Panc1 (cell line): ENCODE measurements at regions not wholly inside any gene's neighbourhood (a gene's known extent, or its start where the extent isn't known, plus 50 kb on each side); places are given as distances from the start of the nearest gene placed in this dataset.

ENCODE experiments used
- ATAC-seq: fragments of 200-7000 bp; cut with Tn5 transposase; 2 replicates; pipeline ENCODE4 v1.9.1; 2020; ENCODE audit warnings: mild to moderate bottlenecking, moderate library complexity
- BruUV-seq: library from RNA; stranded (reverse); fragments of 400-500 nt; replicated peaks from 2 replicates; lab custom pipeline; 2021; lab: Mats Ljungman, UMichigan
- CTCF ChIA-PET: fragments of 300-600 bp; sonication (Branson Sonifier 250); formaldehyde crosslinking; loops from one replicate; lab custom pipeline; 2022; ENCODE audit warnings: antibody characterized with exemption; lab: Charles Lee
- POLR2A ChIA-PET: fragments of 300-600 bp; sonication (Branson Sonifier 250); formaldehyde crosslinking; loops from one replicate; lab custom pipeline; 2022; ENCODE audit warnings: antibody characterized with exemption; lab: Charles Lee
- DNase-seq: peaks from one replicate; pipeline ENCODE4 v3.0.0-alpha.2; 2010; ENCODE audit warnings: low read depth, low spot score
- H3K27ac ChIP-seq: 2 replicates; pipeline ENCODE4 v1.5.1; 2011; ENCODE audit warnings: mild to moderate bottlenecking, low read length, inconsistent platforms
- H3K27me3 ChIP-seq: fragments of 200-500 bp; sonication (Bioruptor generic); 2 replicates; pipeline ENCODE4 v1.6.0; 2014; ENCODE audit warnings: low read length, inconsistent platforms; ENCODE audit not compliant: control insufficient read depth, insufficient read depth
- H3K36me3 ChIP-seq: fragments of 200-500 bp; sonication (Bioruptor generic); 2 replicates; pipeline ENCODE4 v1.5.1; 2014; ENCODE audit warnings: inconsistent platforms, mild to moderate bottlenecking, low read length, moderate library complexity; ENCODE audit not compliant: control insufficient read depth, insufficient read depth
- H3K4me1 ChIP-seq: 2 replicates; pipeline ENCODE4 v1.5.1; 2011; ENCODE audit warnings: inconsistent platforms, mild to moderate bottlenecking, low read length, moderate library complexity; ENCODE audit not compliant: control insufficient read depth, insufficient read depth
- H3K4me3 ChIP-seq, 2 experiments: 2 replicates each; pipeline ENCODE4 v1.5.1; 2011 to 2012; ENCODE audit warnings: low read depth in 2 of 2, low read length in 2 of 2, mild to moderate bottlenecking in 2 of 2, inconsistent platforms in 1 of 2, moderate library complexity in 1 of 2
- H3K9me3 ChIP-seq: fragments of 200-500 bp; sonication (Bioruptor generic); 2 replicates; pipeline ENCODE4 v1.5.1; 2014; ENCODE audit warnings: low read depth, mild to moderate bottlenecking, inconsistent platforms, low read length, moderate library complexity; ENCODE audit not compliant: control insufficient read depth, insufficient read depth
- POLR2AphosphoS5 ChIP-seq: IDR thresholded peaks from 2 replicates; pipeline ENCODE4 v1.6.1; 2012; ENCODE audit warnings: mild to moderate bottlenecking, low read depth, low read length, moderate library complexity
- SIN3A ChIP-seq: IDR thresholded peaks from 2 replicates; pipeline ENCODE4 v1.6.1; 2012; ENCODE audit warnings: low read depth, mild to moderate bottlenecking, low read length, moderate library complexity, borderline replicate concordance; ENCODE audit not compliant: insufficient read depth
- TCF7L2 ChIP-seq: IDR thresholded peaks from 2 replicates; pipeline ENCODE4 v1.6.1; 2011; ENCODE audit warnings: mild to moderate bottlenecking, low read depth, low read length, inconsistent platforms
- in situ Hi-C: cut with HindIII; loops from 2 replicates; pipeline ENCODE4 v1.10.0; 2016; ENCODE audit warnings: low sequenced_read_pairs, low pct_unique_long_range_greater_than_20kb
- intact Hi-C: fragments of 100-400 bp; cut with micrococcal nuclease; formaldehyde crosslinking; loops from one replicate; pipeline ENCODE4 v1.10.0; 2022; ENCODE audit not compliant: unreplicated experiment
- TF ChIP-seq, protein P1 (sequence below), 2 experiments: IDR thresholded peaks; 2 replicates each; pipeline ENCODE4 v1.6.1; 2011 to 2012; ENCODE audit warnings: low read depth in 2 of 2, control low read depth in 1 of 2, low read length in 1 of 2, mild to moderate bottlenecking in 1 of 2, moderate library complexity in 1 of 2; ENCODE audit not compliant: insufficient read depth in 1 of 2
- TF ChIP-seq, protein P2 (sequence below): fragments of 450-650 bp; IDR thresholded peaks from 2 replicates; pipeline ENCODE4 v1.5.1; 2017; ENCODE audit warnings: mild to moderate bottlenecking

DNA sequence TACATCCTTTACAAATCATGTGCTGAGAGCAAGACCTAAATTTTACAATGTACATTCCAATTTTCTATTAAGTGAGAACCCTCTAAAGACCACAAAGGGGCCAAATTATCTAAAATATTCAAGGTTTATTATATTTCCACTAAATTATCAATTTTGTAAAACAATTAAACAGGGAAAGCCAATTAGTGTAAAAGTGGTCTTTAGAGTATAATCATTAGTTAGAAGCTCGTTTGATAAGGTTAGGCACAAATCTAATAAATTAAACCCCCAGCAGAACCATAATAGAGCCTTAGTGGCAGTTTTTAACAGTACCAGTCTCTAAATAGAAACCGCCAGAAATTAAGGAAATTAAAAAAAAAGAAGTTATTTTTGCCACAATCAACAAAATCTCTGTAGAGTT lies 249.1 kb upstream of the MANEA start:
- ChIA-PET POLR2A (no interaction called here), CTCF (no interaction called here)

DNA sequence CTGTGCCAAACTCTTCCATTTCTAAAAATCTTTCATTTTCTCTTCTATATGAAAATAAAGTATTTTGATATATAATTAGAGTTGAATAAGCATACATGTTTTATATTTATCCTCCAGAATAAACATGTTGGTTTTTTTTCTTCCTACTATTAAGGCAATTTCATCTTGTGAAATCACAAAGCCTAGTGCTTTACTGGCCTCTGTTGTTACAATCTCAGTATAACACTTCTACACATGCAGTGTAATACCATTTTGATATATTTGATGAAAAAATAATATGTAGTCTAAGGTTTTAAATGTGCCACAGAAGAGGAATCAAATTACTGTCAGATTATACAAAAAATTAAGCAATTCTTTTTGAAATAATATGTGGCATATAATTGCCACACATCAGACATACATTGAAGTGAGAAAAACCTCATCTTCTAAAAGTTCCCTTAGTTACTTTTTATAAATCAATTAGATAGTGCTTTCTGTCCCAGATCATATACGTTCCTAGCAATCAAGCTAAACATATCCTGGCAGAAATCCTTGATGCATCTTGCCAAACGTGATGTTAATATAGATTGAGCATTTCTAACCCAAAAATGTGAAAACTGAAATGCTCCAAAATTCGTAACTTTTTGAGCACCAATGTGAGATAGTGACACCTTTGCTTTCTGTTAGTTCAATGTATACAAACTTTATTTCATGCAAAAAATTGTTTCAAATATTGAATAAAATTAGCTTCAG lies 225.1 kb upstream of the MANEA start:
- H3K4me3 ChIP-seq: no peak overlapping the region
- ChIA-PET CTCF (no interaction called here), POLR2A (no interaction called here)
- no TSS peak for BruUV-seq
- intact Hi-C loops (no loop called here), in situ Hi-C loops (no loop called here)
- no peaks in the 10 kb centered on the region for H3K27me3 ChIP-seq
- no peak overlapping the region for H3K27ac ChIP-seq
- DNase-seq (no peak), ATAC-seq (no peak)
- no peaks in the 10 kb centered on the region; the same call in 1 of the 2 replicates for H3K36me3 ChIP-seq
- H3K9me3 ChIP-seq: no peaks in the 10 kb centered on the region
- TF ChIP-seq SIN3A: no peak
- TF ChIP-seq POLR2AphosphoS5: no peak
- TF ChIP-seq, protein P1, sequence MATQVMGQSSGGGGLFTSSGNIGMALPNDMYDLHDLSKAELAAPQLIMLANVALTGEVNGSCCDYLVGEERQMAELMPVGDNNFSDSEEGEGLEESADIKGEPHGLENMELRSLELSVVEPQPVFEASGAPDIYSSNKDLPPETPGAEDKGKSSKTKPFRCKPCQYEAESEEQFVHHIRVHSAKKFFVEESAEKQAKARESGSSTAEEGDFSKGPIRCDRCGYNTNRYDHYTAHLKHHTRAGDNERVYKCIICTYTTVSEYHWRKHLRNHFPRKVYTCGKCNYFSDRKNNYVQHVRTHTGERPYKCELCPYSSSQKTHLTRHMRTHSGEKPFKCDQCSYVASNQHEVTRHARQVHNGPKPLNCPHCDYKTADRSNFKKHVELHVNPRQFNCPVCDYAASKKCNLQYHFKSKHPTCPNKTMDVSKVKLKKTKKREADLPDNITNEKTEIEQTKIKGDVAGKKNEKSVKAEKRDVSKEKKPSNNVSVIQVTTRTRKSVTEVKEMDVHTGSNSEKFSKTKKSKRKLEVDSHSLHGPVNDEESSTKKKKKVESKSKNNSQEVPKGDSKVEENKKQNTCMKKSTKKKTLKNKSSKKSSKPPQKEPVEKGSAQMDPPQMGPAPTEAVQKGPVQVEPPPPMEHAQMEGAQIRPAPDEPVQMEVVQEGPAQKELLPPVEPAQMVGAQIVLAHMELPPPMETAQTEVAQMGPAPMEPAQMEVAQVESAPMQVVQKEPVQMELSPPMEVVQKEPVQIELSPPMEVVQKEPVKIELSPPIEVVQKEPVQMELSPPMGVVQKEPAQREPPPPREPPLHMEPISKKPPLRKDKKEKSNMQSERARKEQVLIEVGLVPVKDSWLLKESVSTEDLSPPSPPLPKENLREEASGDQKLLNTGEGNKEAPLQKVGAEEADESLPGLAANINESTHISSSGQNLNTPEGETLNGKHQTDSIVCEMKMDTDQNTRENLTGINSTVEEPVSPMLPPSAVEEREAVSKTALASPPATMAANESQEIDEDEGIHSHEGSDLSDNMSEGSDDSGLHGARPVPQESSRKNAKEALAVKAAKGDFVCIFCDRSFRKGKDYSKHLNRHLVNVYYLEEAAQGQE (IDR thresholded peaks at IDR 0.05; ENCODE audit: insufficient read depth in 1 of 2, low read depth in 2 of 2, low read length in 1 of 2): no peak
- no peak for TF ChIP-seq TCF7L2
- TF ChIP-seq, protein P2, sequence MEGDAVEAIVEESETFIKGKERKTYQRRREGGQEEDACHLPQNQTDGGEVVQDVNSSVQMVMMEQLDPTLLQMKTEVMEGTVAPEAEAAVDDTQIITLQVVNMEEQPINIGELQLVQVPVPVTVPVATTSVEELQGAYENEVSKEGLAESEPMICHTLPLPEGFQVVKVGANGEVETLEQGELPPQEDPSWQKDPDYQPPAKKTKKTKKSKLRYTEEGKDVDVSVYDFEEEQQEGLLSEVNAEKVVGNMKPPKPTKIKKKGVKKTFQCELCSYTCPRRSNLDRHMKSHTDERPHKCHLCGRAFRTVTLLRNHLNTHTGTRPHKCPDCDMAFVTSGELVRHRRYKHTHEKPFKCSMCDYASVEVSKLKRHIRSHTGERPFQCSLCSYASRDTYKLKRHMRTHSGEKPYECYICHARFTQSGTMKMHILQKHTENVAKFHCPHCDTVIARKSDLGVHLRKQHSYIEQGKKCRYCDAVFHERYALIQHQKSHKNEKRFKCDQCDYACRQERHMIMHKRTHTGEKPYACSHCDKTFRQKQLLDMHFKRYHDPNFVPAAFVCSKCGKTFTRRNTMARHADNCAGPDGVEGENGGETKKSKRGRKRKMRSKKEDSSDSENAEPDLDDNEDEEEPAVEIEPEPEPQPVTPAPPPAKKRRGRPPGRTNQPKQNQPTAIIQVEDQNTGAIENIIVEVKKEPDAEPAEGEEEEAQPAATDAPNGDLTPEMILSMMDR: no peak
- no peaks in the 10 kb centered on the region for H3K4me1 ChIP-seq

More for the DNA sequence above, 249.1 kb upstream of the MANEA start:
- Histone ChIP-seq H3K4me1 (no peaks in the 10 kb centered on the region), H3K27ac (no peak overlapping the region), H3K9me3 (no peaks in the 10 kb centered on the region), H3K36me3 (no peaks in the 10 kb centered on the region), H3K27me3 (no peaks in the 10 kb centered on the region), H3K4me3 (no peak overlapping the region)
- TF ChIP-seq, protein P2: no peak
- TF ChIP-seq TCF7L2: no peak
- TF ChIP-seq, protein P1 (IDR thresholded peaks at IDR 0.05; ENCODE audit: insufficient read depth in 1 of 2, low read depth in 2 of 2, low read length in 1 of 2): no peak
- TF ChIP-seq SIN3A: no peak
- no peak for TF ChIP-seq POLR2AphosphoS5
- no TSS peak for BruUV-seq
- no peak for DNase-seq
- ATAC-seq: no peak
- in situ Hi-C loops (no loop called here), intact Hi-C loops (no loop called here)
